H1 (cell line): ENCODE measurements at regions not wholly inside any gene's neighbourhood (a gene's known extent, or its start where the extent isn't known, plus 50 kb on each side); places are given as distances from the start of the nearest gene placed in this dataset.

ENCODE experiments used
- CTCF ChIA-PET: fragments of 300-600 bp; sonication (Branson Sonifier 250); formaldehyde crosslinking; loops from one replicate; lab custom pipeline; 2021; ENCODE audit not compliant: partially characterized antibody; lab: Charles Lee
- POLR2A ChIA-PET: fragments of 300-600 bp; sonication (Branson Sonifier 250); formaldehyde crosslinking; loops from one replicate; lab custom pipeline; 2021; ENCODE audit warnings: inconsistent platforms; ENCODE audit not compliant: partially characterized antibody; lab: Charles Lee
- DNase-seq, 2 experiments: peaks; one replicate each; pipeline versions ENCODE4 v3.0.0 to v3.0.0-alpha.2; 2010 to 2022; ENCODE audit warnings: low spot score in 2 of 2, low read depth in 1 of 2, mixed read lengths in 1 of 2
- FAIRE-seq: peaks from 2 replicates; lab custom pipeline; 2011; peaks lifted over from hg19 to GRCh38; lab: Jason Lieb, UNC
- H2AFZ ChIP-seq: 2 replicates; pipeline ENCODE4 v1.8.1; 2012; ENCODE audit warnings: low read length, inconsistent platforms
- H2AK5ac ChIP-seq: 2 replicates; pipeline ENCODE4 v1.6.1; 2013; ENCODE audit warnings: low read depth, low read length
- H2BK120ac ChIP-seq: replicated peaks from 2 replicates; pipeline ENCODE3; 2013; ENCODE audit warnings: low read depth, low read length, inconsistent platforms
- H2BK12ac ChIP-seq: 2 replicates; pipeline ENCODE4 v1.6.1; 2013; ENCODE audit warnings: low read depth, low read length
- H2BK15ac ChIP-seq: 2 replicates; pipeline ENCODE4 v1.6.1; 2013; ENCODE audit warnings: low read length
- H2BK20ac ChIP-seq: 2 replicates; pipeline ENCODE4 v1.6.1; 2013; ENCODE audit warnings: low read length
- H2BK5ac ChIP-seq: 2 replicates; pipeline ENCODE4 v1.6.1; 2013; ENCODE audit warnings: low read depth, low read length
- H3K14ac ChIP-seq: 2 replicates; pipeline ENCODE4 v1.6.1; 2013; ENCODE audit warnings: inconsistent platforms; ENCODE audit not compliant: insufficient read length
- H3K18ac ChIP-seq: 2 replicates; pipeline ENCODE4 v1.6.1; 2013; ENCODE audit warnings: low read length; ENCODE audit errors: extremely low read depth
- H3K23ac ChIP-seq: 2 replicates; pipeline ENCODE4 v1.6.1; 2013; ENCODE audit warnings: inconsistent platforms; ENCODE audit not compliant: insufficient read length
- H3K23me2 ChIP-seq: 2 replicates; pipeline ENCODE4 v1.6.1; 2013; ENCODE audit warnings: low read depth, low read length
- H3K27ac ChIP-seq: 2 replicates; pipeline ENCODE4 v1.6.1; 2011; ENCODE audit warnings: low read depth, low read length, inconsistent platforms
- H3K27me3 ChIP-seq, 4 experiments: replicated peaks in 1 of 4; 1 replicate in 1 of 4; 2 replicates in 3 of 4; pipeline versions ENCODE4 v1.6.1 to v1.8.1; 2011 to 2013; ENCODE audit warnings: low read length in 3 of 4, mild to moderate bottlenecking in 3 of 4, inconsistent platforms in 2 of 4, mixed read lengths in 2 of 4, moderate library complexity in 1 of 4; ENCODE audit not compliant: control insufficient read depth in 3 of 4, insufficient read depth in 3 of 4; ENCODE audit errors: extremely low read depth in 1 of 4
- H3K36me3 ChIP-seq, 4 experiments: 2 replicates each; pipeline versions ENCODE4 v1.6.1 to v1.8.1; 2011 to 2013; ENCODE audit warnings: mild to moderate bottlenecking in 4 of 4, low read length in 3 of 4, moderate library complexity in 2 of 4, control low read depth in 1 of 4, inconsistent platforms in 1 of 4; ENCODE audit not compliant: insufficient read depth in 4 of 4, control insufficient read depth in 2 of 4
- H3K4ac ChIP-seq: replicated peaks from 2 replicates; pipeline ENCODE3; 2013; ENCODE audit warnings: low read length, low read depth, mixed read lengths, inconsistent platforms; ENCODE audit not compliant: insufficient read length
- H3K4me1 ChIP-seq, 4 experiments: replicated peaks in 1 of 4; 1 replicate in 1 of 4; 2 replicates in 3 of 4; pipeline versions ENCODE4 v1.6.1 to v1.8.1; 2011 to 2013; ENCODE audit warnings: low read length in 3 of 4, inconsistent platforms in 2 of 4, mixed read lengths in 1 of 4; ENCODE audit not compliant: insufficient read depth in 4 of 4, control insufficient read depth in 3 of 4
- H3K4me2 ChIP-seq, 2 experiments: 2 replicates each; pipeline versions ENCODE4 v1.6.1 to v1.8.1; 2011 to 2013; ENCODE audit warnings: low read depth in 2 of 2, low read length in 2 of 2, control low read depth in 1 of 2, inconsistent platforms in 1 of 2, mild to moderate bottlenecking in 1 of 2; ENCODE audit not compliant: insufficient read depth in 1 of 2
- H3K4me3 ChIP-seq, 4 experiments: fragments of 200-600, 300-600 bp in 1 of 4; sonication (generic), shearing (Covaris generic), sonication (Bioruptor Twin) in 1 of 4; 2 replicates each; pipeline versions ENCODE4 v1.5.1 to v1.8.1; 2011 to 2016; ENCODE audit warnings: low read length in 4 of 4, low read depth in 3 of 4, control low read depth in 2 of 4, inconsistent platforms in 2 of 4, mild to moderate bottlenecking in 2 of 4, mixed read lengths in 1 of 4, moderate library complexity in 1 of 4; ENCODE audit not compliant: insufficient read depth in 2 of 4; ENCODE audit errors: extremely low read depth in 1 of 4
- H3K56ac ChIP-seq: replicated peaks from 2 replicates; pipeline ENCODE3; 2013; ENCODE audit warnings: low read depth, mild to moderate bottlenecking, mixed read lengths, low read length, inconsistent platforms; ENCODE audit not compliant: insufficient read length
- H3K79me1 ChIP-seq: 2 replicates; pipeline ENCODE4 v1.6.1; 2013; ENCODE audit warnings: low read depth, low read length, control low read depth
- H3K79me2 ChIP-seq, 2 experiments: 2 replicates each; pipeline versions ENCODE4 v1.6.1 to v1.8.1; 2012 to 2013; ENCODE audit warnings: low read length in 2 of 2, mild to moderate bottlenecking in 2 of 2, inconsistent platforms in 1 of 2; ENCODE audit not compliant: insufficient read depth in 2 of 2, control insufficient read depth in 1 of 2
- H3K9ac ChIP-seq, 4 experiments: replicated peaks in 1 of 4; 1 replicate in 1 of 4; 2 replicates in 3 of 4; pipeline versions ENCODE4 v1.6.1 to v1.8.1; 2011 to 2013; ENCODE audit warnings: low read depth in 3 of 4, low read length in 3 of 4, control low read depth in 2 of 4, mild to moderate bottlenecking in 2 of 4, moderate library complexity in 2 of 4, inconsistent platforms in 1 of 4; ENCODE audit errors: extremely low read depth in 1 of 4
- H3K9me3 ChIP-seq, 2 experiments: 2 replicates each; pipeline versions ENCODE4 v1.6.1 to v1.8.1; 2012 to 2013; ENCODE audit warnings: mild to moderate bottlenecking in 2 of 2, moderate library complexity in 2 of 2, control low read depth in 1 of 2, inconsistent platforms in 1 of 2, low read depth in 1 of 2, low read length in 1 of 2, mixed read lengths in 1 of 2; ENCODE audit not compliant: insufficient read depth in 2 of 2
- H4K20me1 ChIP-seq, 2 experiments: replicated peaks in 1 of 2; 2 replicates each; pipeline versions ENCODE3 to v1.8.1; 2011 to 2013; ENCODE audit warnings: inconsistent platforms in 2 of 2, low read length in 2 of 2, mild to moderate bottlenecking in 1 of 2; ENCODE audit not compliant: insufficient read depth in 2 of 2, control insufficient read depth in 1 of 2
- H4K5ac ChIP-seq: 2 replicates; pipeline ENCODE4 v1.6.1; 2013; ENCODE audit warnings: low read length, low read depth, mixed read lengths, inconsistent platforms; ENCODE audit not compliant: insufficient read length
- H4K8ac ChIP-seq: 2 replicates; pipeline ENCODE4 v1.8.0; 2013; ENCODE audit warnings: mild to moderate bottlenecking, moderate library complexity, low read length, inconsistent platforms; ENCODE audit not compliant: insufficient read depth; ENCODE audit errors: extremely low read depth
- H4K91ac ChIP-seq: replicated peaks from 2 replicates; pipeline ENCODE3; 2013; ENCODE audit warnings: low read length, mixed read lengths, inconsistent platforms; ENCODE audit not compliant: insufficient read length
- CHD2 ChIP-seq: IDR thresholded peaks from 2 replicates; pipeline ENCODE4 v1.6.1; 2012; ENCODE audit warnings: low read length, improper control_type of control experiment
- JUND ChIP-seq: IDR thresholded peaks from 2 replicates; pipeline ENCODE4 v1.6.1; 2011; ENCODE audit warnings: mild to moderate bottlenecking, improper control_type of control experiment, low read length
- KDM5A ChIP-seq: fragments of 200-600 bp; IDR thresholded peaks from 2 replicates; pipeline ENCODE4 v1.7.1; 2012; ENCODE audit warnings: mild to moderate bottlenecking, low read length, inconsistent platforms, mixed read lengths
- RNF2 ChIP-seq: fragments of 200-900, 300-1000 bp; sonication (generic); IDR thresholded peaks from 2 replicates; pipeline ENCODE4 v1.7.1; 2016; ENCODE audit warnings: borderline replicate concordance, low read depth, mild to moderate bottlenecking, antibody characterized with exemption, low read length; ENCODE audit not compliant: poor library complexity, severe bottlenecking; ENCODE audit errors: missing control alignments
- SP2 ChIP-seq: IDR thresholded peaks from 2 replicates; pipeline ENCODE4 v1.6.1; 2012; ENCODE audit warnings: mild to moderate bottlenecking, low read length, inconsistent platforms
- TAF1 ChIP-seq: IDR thresholded peaks from 2 replicates; pipeline ENCODE4 v1.6.1; 2011; ENCODE audit warnings: mild to moderate bottlenecking, low read depth, low read length
- TBP ChIP-seq: IDR thresholded peaks from 2 replicates; pipeline ENCODE4 v1.6.1; 2011; ENCODE audit warnings: low read depth, low read length, improper control_type of control experiment
- WGBS, 2 experiments: shearing (Covaris generic) in 1 of 2; methylation state at CpG; one replicate each; pipeline versions ENCODE4 v1.1.6 to v1.1.7; 2013 to 2015; ENCODE audit warnings: low lambda C conversion rate in 2 of 2, mixed read lengths in 2 of 2, inconsistent platforms in 1 of 2, low coverage in 1 of 2, missing lambda C conversion rate in 1 of 2; ENCODE audit not compliant: insufficient replicate concordance in 2 of 2, insufficient coverage in 1 of 2, insufficient read length in 1 of 2; ENCODE audit errors: extremely low coverage in 1 of 2, missing lambda C conversion rate in 1 of 2; 5-methylcytosine and 5-hydroxymethylcytosine counted together

DNA sequence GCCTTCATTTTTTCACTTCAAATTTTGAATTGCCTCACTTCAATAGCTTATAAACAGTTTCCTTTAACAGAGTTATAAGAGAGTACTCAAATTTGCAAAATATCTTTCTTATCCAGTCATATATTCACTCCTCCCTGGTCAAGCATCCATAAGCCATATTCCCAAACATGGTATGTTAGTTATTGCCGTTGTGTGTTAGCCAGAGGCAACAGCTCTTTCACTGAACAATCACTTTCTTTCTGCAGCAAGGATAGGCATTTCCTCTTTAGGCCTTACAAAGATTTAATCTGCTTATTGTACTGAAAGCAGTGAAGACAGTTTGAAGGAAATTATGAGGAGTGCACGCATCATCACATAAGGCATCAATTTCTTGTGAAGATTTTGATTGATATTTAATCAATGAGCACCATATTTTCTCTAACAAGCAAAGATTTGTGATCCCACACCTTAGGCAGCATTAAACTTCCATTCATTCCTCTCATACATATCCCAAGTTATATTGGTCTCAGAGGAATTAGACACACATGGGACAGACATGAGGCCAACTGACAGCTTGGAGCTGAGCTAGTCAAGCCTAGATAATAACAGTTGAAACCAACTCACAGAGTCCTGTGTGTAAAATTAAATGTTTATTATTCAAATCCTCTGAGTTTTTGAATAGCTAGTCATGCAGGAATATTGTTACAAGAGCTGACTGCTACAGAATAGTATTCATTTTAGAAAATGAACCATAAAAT, 80.0 kb upstream of the EPHA6 start:
- Histone ChIP-seq H2BK20ac (no peak overlapping the region), H2BK15ac (no peak overlapping the region), H3K14ac (no peak overlapping the region), H2BK120ac (no peak overlapping the region), H4K5ac (no peak overlapping the region), H3K4me2 (no peak overlapping the region), H3K79me1 (no peaks in the 10 kb centered on the region), H3K27me3 (no peaks in the 10 kb centered on the region), H3K36me3 (no peaks in the 10 kb centered on the region), H2BK12ac (no peak overlapping the region), H3K18ac (no peak overlapping the region), H3K4me3 (no peak overlapping the region), H3K9me3 (no peaks in the 10 kb centered on the region), H3K23ac (no peak overlapping the region), H2AK5ac (no peak overlapping the region), H2AFZ (no peak overlapping the region), H3K56ac (no peak overlapping the region), H4K8ac (no peak overlapping the region), H3K9ac (no peak overlapping the region), H2BK5ac (no peak overlapping the region), H4K20me1 (no peaks in the 10 kb centered on the region), H4K91ac (no peak overlapping the region), H3K79me2 (no peaks in the 10 kb centered on the region), H3K23me2 (no peaks in the 10 kb centered on the region), H3K4me1 (no peaks in the 10 kb centered on the region), H3K4ac (no peak overlapping the region), H3K27ac (no peak overlapping the region)
- POLR2A ChIA-PET, result no interaction called here
- CTCF ChIA-PET, result interaction anchor here (1.4 to 2.1 kb wide), 2 partner anchors 34 to 46 kb away, joined by 3 to 4 read pairs; no protein-coding TSS in a partner anchor
- TF ChIP-seq RNF2 (no peak), SP2 (no peak), CHD2 (no peak), TAF1 (no peak), TBP (no peak), JUND (no peak), KDM5A (no peak)
- 88% methylated on average over 2 of the region's 2 CpGs; no CpG with 5 or more reads in 1 of the 2 experiments for WGBS, 2 experiments
- FAIRE-seq (no peak), DNase-seq (no peak)
